Stimulated activated naive CD8-positive, alpha-beta T cell treated with anti-CD3 and anti-CD28 coated beads, Interleukin-15, Interleukin-2, amounts not matched to agents 100 U/mL and 50 U/mL, for 24 hours (primary cell): ENCODE measurements at regions not wholly inside any gene's neighbourhood (a gene's known extent, or its start where the extent isn't known, plus 50 kb on each side); places are given as distances from the start of the nearest gene placed in this dataset.
"Not testable (repeated sequence)": the region's sequence is repeated elsewhere in the genome, so short reads cannot be mapped to it uniquely, and the experiment has no call there.

Experiments
- ATAC-seq: fragments of 150-1000 bp; cut with Tn5 transposase; one replicate; pipeline ENCODE4 v1.10.0; 2021
- DNase-seq: peaks from one replicate; pipeline ENCODE4 v3.0.0; 2021

GRCh38 chr1:195697130-195697529 is 911.1 kb downstream of the KCNT2 start:
- no peak for DNase-seq
- no peak for ATAC-seq

DNA sequence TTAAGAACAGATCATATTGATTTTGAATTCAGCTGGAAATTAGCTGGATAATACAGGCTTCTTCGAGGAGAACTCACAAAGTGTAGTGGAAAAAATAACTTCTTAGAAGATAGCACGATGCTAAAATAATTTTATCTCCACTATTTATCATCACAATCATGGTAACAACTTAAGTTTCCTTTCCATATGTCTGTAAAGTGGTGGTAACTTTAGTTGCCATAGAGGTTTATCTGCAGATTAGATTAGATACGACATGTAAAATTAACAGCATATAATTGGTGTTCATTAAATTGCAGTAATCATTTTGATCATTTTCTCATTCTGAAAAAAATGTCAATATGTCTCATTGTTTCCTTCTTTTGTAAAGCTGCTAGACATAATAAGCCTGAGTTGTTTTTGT is 921.5 kb downstream of the KCNT2 start:
- ATAC-seq: no peak
- no peak for DNase-seq

DNA sequence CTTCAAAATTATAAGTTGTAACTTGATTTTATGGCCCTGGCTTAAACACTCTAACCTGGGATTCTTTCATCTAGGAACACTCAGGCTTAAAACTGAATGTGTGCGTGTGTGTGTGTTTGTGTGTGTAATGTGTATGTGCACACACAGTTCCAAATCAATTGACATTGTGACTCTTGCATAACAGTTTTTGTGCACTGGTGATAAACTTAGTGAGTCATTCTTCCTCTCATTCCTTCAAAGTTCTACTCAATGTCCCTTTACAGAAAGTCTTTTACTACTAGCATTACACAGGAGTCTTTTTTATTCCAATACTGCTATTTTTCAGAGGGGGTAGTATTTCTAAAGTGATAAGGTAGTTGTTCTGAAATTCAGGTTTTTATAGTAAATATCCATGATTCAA is 943.6 kb downstream of the KCNT2 start:
- no peak for ATAC-seq
- DNase-seq: no peak

DNA sequence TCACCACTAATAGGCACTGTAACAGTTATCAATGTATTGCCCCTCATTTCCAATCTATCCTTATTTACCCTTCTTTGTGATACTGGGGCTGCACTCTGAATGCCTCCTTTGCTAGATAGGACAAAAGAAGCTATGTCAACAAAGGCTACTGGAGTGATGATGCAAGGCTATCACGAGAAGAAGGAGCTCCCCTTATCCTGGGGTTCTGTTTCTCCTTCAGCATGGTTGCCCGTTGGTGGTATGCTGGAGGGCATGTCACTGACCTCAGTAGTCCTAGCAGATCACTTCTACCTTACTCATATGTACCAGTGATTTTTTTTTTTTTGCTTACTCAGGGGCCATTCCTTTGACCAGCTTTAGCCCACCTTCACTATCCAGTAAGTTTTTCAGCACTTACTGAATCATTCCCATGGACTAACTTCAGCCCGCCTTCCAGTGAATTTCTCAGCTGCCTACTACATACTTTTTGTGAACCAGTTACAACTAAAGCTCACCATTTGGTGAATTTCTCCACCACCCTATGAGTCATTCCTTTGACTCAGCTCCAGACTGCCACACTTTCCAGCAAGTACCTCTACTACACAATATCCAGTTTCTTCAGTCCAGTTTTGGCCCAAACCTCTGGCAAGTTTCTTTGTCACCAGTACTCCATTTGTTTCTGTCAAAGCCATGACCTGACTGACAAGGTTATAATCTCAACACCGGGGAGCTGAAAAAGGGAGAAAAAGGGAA is 944.5 kb downstream of the KCNT2 start:
- ATAC-seq (no peak), DNase-seq (no peak)

DNA sequence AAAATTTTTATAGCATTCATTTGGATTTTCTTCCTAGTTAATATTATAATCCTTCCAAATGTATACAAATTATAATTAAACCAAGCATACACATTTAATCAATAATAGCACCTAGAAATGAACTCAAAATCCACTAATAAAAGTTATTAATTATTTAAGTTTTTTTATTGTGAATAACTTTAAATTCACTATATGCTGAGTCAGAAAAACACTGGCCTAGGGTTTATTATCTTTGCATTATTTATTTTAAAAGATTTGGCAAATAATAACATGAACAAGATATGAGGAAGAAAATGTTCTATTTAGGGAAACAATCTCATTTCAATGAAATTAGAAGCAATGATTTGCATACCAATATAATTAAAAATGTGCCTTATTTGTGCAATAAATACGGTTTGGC is 951.5 kb downstream of the KCNT2 start:
- DNase-seq: no peak

GRCh38 chr1:195648875-195649274 is 959.4 kb downstream of the KCNT2 start:
- ATAC-seq, DNase-seq: not testable (repeated sequence)

More for the DNA sequence above, 951.5 kb downstream of the KCNT2 start:
- no peak for ATAC-seq

DNA sequence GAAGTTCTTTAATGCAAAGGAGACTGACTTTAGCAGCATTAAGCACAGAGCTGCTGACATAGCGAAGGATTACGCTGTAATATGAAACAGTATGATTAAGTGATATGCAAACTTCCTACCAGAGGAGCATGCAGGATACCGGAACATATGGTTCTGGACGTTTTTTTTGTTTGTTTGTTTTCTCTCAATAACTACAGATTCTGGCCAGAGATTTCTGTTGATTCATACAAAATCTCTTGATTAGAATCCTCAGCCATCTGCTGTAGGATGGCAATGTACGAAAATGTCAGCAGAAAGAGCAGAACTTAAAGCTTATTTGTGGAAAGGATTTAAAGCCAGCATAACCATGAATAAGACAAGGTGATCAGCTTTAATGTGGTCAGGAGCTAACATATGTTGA is 970.7 kb downstream of the KCNT2 start:
- DNase-seq (no peak), ATAC-seq (no peak)

- no peak for ATAC-seq
Observed at GRCh38 chr1:195618287-195618686, 990.0 kb downstream of the KCNT2 start.

GRCh38 chr1:195617106-195617505 is 991.1 kb downstream of the KCNT2 start:
- ATAC-seq (no peak), DNase-seq (no peak)

More at GRCh38 chr1:195618287-195618686, 990.0 kb downstream of the KCNT2 start:
- no peak for DNase-seq

DNA sequence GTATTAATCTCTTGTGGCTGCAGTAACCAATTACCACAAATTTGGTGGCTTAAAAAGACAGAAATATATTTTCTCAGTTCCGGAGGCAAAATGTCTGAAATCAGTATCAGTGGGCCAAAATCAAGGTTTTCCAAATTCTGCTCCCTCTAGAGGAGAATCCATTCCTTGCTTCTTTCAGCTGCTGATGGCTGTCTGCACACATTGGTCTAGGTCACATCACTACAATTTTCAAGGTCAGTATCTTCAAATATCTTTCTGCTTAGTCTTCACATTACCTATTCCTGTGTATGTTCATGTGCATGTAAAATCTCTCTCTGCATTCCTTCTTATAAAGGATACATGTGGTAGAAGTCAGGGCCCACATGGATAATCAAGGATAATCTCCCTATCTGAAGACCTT is 999.4 kb downstream of the KCNT2 start:
- no peak for ATAC-seq
- no peak for DNase-seq

DNA sequence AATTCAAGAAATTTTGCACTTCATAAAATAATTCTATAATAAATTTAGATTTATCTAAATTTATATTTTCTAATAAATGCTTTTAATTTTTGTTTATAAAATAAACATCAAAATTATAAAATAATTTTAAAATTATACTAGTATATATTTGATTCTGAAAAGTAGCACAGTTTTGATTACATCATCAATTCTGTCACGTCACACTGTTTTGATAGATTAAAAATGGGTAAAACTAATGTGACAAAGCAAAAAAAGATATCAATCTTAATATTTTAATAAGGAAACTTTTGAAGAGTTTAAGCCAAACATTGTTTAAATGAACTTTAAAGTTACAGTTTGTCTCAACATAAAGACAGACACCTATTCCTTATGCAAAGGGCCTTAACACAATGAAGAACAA is 1001.8 kb downstream of the KCNT2 start:
- DNase-seq: no peak

GRCh38 chr1:195604287-195604686 is 1004.0 kb downstream of the KCNT2 start:
- DNase-seq (no peak), ATAC-seq (no peak)

More for the DNA sequence above, 1001.8 kb downstream of the KCNT2 start:
- ATAC-seq: no peak

DNA sequence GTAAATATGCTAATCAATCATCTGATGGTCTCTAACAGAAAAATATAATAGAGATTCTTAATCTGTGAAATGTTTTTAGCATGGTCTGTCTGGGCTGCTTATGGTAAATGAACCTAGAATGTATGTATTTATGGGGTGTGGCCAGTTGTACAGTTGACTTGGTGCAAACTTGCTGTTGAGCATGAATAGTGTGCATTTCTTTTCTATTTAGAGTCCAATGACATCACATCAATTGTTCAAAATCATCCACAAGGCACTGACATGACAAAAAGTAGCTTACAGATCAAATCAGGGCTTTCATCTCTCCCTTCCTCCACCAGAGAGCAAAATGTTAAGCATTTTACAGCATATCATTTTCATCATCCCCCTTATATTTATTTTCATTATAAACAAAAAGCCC is 1010.3 kb downstream of the KCNT2 start:
- DNase-seq: no peak
- no peak for ATAC-seq

- no peak for DNase-seq
- ATAC-seq: no peak
Observed at GRCh38 chr1:195594773-195595172, 1013.5 kb downstream of the KCNT2 start.

DNA sequence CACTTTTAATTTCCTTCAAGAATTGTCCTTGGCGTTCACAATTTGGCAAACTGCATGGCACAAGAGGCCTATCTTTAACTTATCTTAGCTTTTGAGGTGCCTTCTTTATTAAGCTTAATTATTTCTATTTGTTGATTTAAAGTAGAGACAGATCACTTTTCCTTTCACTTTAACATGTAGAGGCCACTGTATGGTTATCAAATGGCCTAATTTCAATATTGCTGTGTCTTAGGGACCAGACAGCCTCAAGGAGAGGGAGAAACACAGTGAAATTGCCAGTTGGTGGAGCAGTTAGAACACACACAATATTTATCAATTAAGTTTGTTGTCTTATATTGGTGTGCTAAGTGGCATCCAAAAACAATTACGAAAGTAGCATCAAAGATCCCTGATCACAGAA is 1013.9 kb downstream of the KCNT2 start:
- DNase-seq (no peak), ATAC-seq (no peak)

GRCh38 chr1:195591917-195592672 is 1016.1 kb downstream of the KCNT2 start:
- ATAC-seq (no peak), DNase-seq (no peak)

DNA sequence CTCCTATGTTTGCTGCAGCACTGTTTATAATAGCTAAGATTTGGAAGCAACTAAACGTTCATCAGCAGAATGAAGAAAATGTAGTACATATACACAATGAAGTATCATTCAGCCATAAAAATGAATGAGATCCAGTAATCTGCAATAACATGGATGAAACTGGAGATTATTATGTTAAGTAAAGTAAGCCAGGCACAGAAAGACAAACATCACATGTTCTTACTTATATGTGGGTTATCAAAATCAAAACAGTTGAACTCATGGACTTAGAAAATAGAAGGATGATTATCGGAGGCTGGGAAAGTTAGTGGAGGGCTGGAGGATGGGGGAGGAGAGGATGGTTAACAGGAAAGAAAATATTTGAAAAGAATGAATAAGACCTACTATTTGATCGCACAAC is 1017.6 kb downstream of the KCNT2 start:
- DNase-seq (no peak), ATAC-seq (no peak)

GRCh38 chr1:195584870-195585624 is 1023.2 kb downstream of the KCNT2 start:
- ATAC-seq (no peak), DNase-seq (no peak)

DNA sequence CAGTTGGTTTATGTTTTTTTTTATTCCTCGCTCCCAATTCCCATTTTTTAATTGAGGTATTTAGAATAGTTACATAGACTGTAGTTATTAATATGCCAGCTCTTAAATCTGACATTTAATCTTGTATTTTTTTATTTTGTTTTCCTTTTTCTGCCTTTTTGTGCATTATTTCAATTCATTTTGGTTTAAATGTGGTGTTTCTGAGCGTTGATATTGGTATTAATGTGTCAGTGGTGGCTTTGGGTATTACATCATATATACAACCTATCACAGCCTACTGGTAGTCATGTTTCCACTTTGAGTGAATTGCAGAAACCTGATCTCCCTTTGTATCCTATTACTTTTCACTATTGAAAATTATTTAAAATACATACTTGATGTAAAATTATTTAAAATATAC is 1027.3 kb downstream of the KCNT2 start:
- no peak for DNase-seq
- no peak for ATAC-seq

- no peak for ATAC-seq
- DNase-seq: no peak
Observed at GRCh38 chr1:195577748-195578147, 1030.5 kb downstream of the KCNT2 start.

GRCh38 chr1:195576641-195577040 is 1031.6 kb downstream of the KCNT2 start:
- ATAC-seq (no peak), DNase-seq (no peak)

DNA sequence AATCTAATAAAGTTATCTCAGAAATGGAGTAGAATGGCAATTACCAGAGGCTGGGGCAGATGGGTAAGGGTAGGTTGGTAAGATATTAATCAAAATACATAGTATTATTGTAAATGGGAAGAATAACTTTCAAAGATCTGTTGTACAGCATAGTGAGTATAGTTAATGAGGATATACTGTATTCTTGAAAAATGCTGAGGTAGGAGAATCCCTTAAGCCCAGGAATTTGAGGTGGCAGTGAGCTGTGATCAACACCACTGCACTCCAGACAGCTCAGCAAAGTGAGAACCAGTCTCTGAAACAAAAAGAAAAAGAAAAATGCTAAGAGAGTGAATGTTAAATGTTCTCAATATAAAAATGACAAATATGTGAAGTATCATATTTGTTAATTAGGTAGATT is 1033.7 kb downstream of the KCNT2 start:
- no peak for ATAC-seq

GRCh38 chr1:195569934-195570333 is 1038.3 kb downstream of the KCNT2 start:
- ATAC-seq: no peak
- DNase-seq: no peak

More for the DNA sequence above, 1033.7 kb downstream of the KCNT2 start:
- no peak for DNase-seq
